H1 (cell line): ENCODE measurements at regions not wholly inside any gene's neighbourhood (a gene's known extent, or its start where the extent isn't known, plus 50 kb on each side); places are given as distances from the start of the nearest gene placed in this dataset.

Experiments used
- CTCF ChIA-PET: fragments of 300-600 bp; sonication (Branson Sonifier 250); formaldehyde crosslinking; loops from one replicate; lab custom pipeline; 2021; ENCODE audit not compliant: partially characterized antibody; lab: Charles Lee
- POLR2A ChIA-PET: fragments of 300-600 bp; sonication (Branson Sonifier 250); formaldehyde crosslinking; loops from one replicate; lab custom pipeline; 2021; ENCODE audit warnings: inconsistent platforms; ENCODE audit not compliant: partially characterized antibody; lab: Charles Lee
- DNase-seq, 2 experiments: peaks; one replicate each; pipeline versions ENCODE4 v3.0.0 to v3.0.0-alpha.2; 2010 to 2022; ENCODE audit warnings: low spot score in 2 of 2, low read depth in 1 of 2, mixed read lengths in 1 of 2
- FAIRE-seq: peaks from 2 replicates; lab custom pipeline; 2011; peaks lifted over from hg19 to GRCh38; lab: Jason Lieb, UNC
- H2AFZ ChIP-seq: 2 replicates; pipeline ENCODE4 v1.8.1; 2012; ENCODE audit warnings: low read length, inconsistent platforms
- H2AK5ac ChIP-seq: 2 replicates; pipeline ENCODE4 v1.6.1; 2013; ENCODE audit warnings: low read depth, low read length
- H2BK120ac ChIP-seq: replicated peaks from 2 replicates; pipeline ENCODE3; 2013; ENCODE audit warnings: low read depth, low read length, inconsistent platforms
- H2BK12ac ChIP-seq: 2 replicates; pipeline ENCODE4 v1.6.1; 2013; ENCODE audit warnings: low read depth, low read length
- H2BK15ac ChIP-seq: 2 replicates; pipeline ENCODE4 v1.6.1; 2013; ENCODE audit warnings: low read length
- H2BK20ac ChIP-seq: 2 replicates; pipeline ENCODE4 v1.6.1; 2013; ENCODE audit warnings: low read length
- H2BK5ac ChIP-seq: 2 replicates; pipeline ENCODE4 v1.6.1; 2013; ENCODE audit warnings: low read depth, low read length
- H3K14ac ChIP-seq: 2 replicates; pipeline ENCODE4 v1.6.1; 2013; ENCODE audit warnings: inconsistent platforms; ENCODE audit not compliant: insufficient read length
- H3K18ac ChIP-seq: 2 replicates; pipeline ENCODE4 v1.6.1; 2013; ENCODE audit warnings: low read length; ENCODE audit errors: extremely low read depth
- H3K23ac ChIP-seq: 2 replicates; pipeline ENCODE4 v1.6.1; 2013; ENCODE audit warnings: inconsistent platforms; ENCODE audit not compliant: insufficient read length
- H3K23me2 ChIP-seq: 2 replicates; pipeline ENCODE4 v1.6.1; 2013; ENCODE audit warnings: low read depth, low read length
- H3K27ac ChIP-seq: 2 replicates; pipeline ENCODE4 v1.6.1; 2011; ENCODE audit warnings: low read depth, low read length, inconsistent platforms
- H3K27me3 ChIP-seq, 4 experiments: replicated peaks in 1 of 4; 1 replicate in 1 of 4; 2 replicates in 3 of 4; pipeline versions ENCODE4 v1.6.1 to v1.8.1; 2011 to 2013; ENCODE audit warnings: low read length in 3 of 4, mild to moderate bottlenecking in 3 of 4, inconsistent platforms in 2 of 4, mixed read lengths in 2 of 4, moderate library complexity in 1 of 4; ENCODE audit not compliant: control insufficient read depth in 3 of 4, insufficient read depth in 3 of 4; ENCODE audit errors: extremely low read depth in 1 of 4
- H3K36me3 ChIP-seq, 4 experiments: 2 replicates each; pipeline versions ENCODE4 v1.6.1 to v1.8.1; 2011 to 2013; ENCODE audit warnings: mild to moderate bottlenecking in 4 of 4, low read length in 3 of 4, moderate library complexity in 2 of 4, control low read depth in 1 of 4, inconsistent platforms in 1 of 4; ENCODE audit not compliant: insufficient read depth in 4 of 4, control insufficient read depth in 2 of 4
- H3K4ac ChIP-seq: replicated peaks from 2 replicates; pipeline ENCODE3; 2013; ENCODE audit warnings: low read length, low read depth, mixed read lengths, inconsistent platforms; ENCODE audit not compliant: insufficient read length
- H3K4me1 ChIP-seq, 4 experiments: replicated peaks in 1 of 4; 1 replicate in 1 of 4; 2 replicates in 3 of 4; pipeline versions ENCODE4 v1.6.1 to v1.8.1; 2011 to 2013; ENCODE audit warnings: low read length in 3 of 4, inconsistent platforms in 2 of 4, mixed read lengths in 1 of 4; ENCODE audit not compliant: insufficient read depth in 4 of 4, control insufficient read depth in 3 of 4
- H3K4me2 ChIP-seq, 2 experiments: 2 replicates each; pipeline versions ENCODE4 v1.6.1 to v1.8.1; 2011 to 2013; ENCODE audit warnings: low read depth in 2 of 2, low read length in 2 of 2, control low read depth in 1 of 2, inconsistent platforms in 1 of 2, mild to moderate bottlenecking in 1 of 2; ENCODE audit not compliant: insufficient read depth in 1 of 2
- H3K4me3 ChIP-seq, 4 experiments: fragments of 200-600, 300-600 bp in 1 of 4; sonication (generic), shearing (Covaris generic), sonication (Bioruptor Twin) in 1 of 4; 2 replicates each; pipeline versions ENCODE4 v1.5.1 to v1.8.1; 2011 to 2016; ENCODE audit warnings: low read length in 4 of 4, low read depth in 3 of 4, control low read depth in 2 of 4, inconsistent platforms in 2 of 4, mild to moderate bottlenecking in 2 of 4, mixed read lengths in 1 of 4, moderate library complexity in 1 of 4; ENCODE audit not compliant: insufficient read depth in 2 of 4; ENCODE audit errors: extremely low read depth in 1 of 4
- H3K56ac ChIP-seq: replicated peaks from 2 replicates; pipeline ENCODE3; 2013; ENCODE audit warnings: low read depth, mild to moderate bottlenecking, mixed read lengths, low read length, inconsistent platforms; ENCODE audit not compliant: insufficient read length
- H3K79me1 ChIP-seq: 2 replicates; pipeline ENCODE4 v1.6.1; 2013; ENCODE audit warnings: low read depth, low read length, control low read depth
- H3K79me2 ChIP-seq, 2 experiments: 2 replicates each; pipeline versions ENCODE4 v1.6.1 to v1.8.1; 2012 to 2013; ENCODE audit warnings: low read length in 2 of 2, mild to moderate bottlenecking in 2 of 2, inconsistent platforms in 1 of 2; ENCODE audit not compliant: insufficient read depth in 2 of 2, control insufficient read depth in 1 of 2
- H3K9ac ChIP-seq, 4 experiments: replicated peaks in 1 of 4; 1 replicate in 1 of 4; 2 replicates in 3 of 4; pipeline versions ENCODE4 v1.6.1 to v1.8.1; 2011 to 2013; ENCODE audit warnings: low read depth in 3 of 4, low read length in 3 of 4, control low read depth in 2 of 4, mild to moderate bottlenecking in 2 of 4, moderate library complexity in 2 of 4, inconsistent platforms in 1 of 4; ENCODE audit errors: extremely low read depth in 1 of 4
- H3K9me3 ChIP-seq, 2 experiments: 2 replicates each; pipeline versions ENCODE4 v1.6.1 to v1.8.1; 2012 to 2013; ENCODE audit warnings: mild to moderate bottlenecking in 2 of 2, moderate library complexity in 2 of 2, control low read depth in 1 of 2, inconsistent platforms in 1 of 2, low read depth in 1 of 2, low read length in 1 of 2, mixed read lengths in 1 of 2; ENCODE audit not compliant: insufficient read depth in 2 of 2
- H4K20me1 ChIP-seq, 2 experiments: replicated peaks in 1 of 2; 2 replicates each; pipeline versions ENCODE3 to v1.8.1; 2011 to 2013; ENCODE audit warnings: inconsistent platforms in 2 of 2, low read length in 2 of 2, mild to moderate bottlenecking in 1 of 2; ENCODE audit not compliant: insufficient read depth in 2 of 2, control insufficient read depth in 1 of 2
- H4K5ac ChIP-seq: 2 replicates; pipeline ENCODE4 v1.6.1; 2013; ENCODE audit warnings: low read length, low read depth, mixed read lengths, inconsistent platforms; ENCODE audit not compliant: insufficient read length
- H4K8ac ChIP-seq: 2 replicates; pipeline ENCODE4 v1.8.0; 2013; ENCODE audit warnings: mild to moderate bottlenecking, moderate library complexity, low read length, inconsistent platforms; ENCODE audit not compliant: insufficient read depth; ENCODE audit errors: extremely low read depth
- H4K91ac ChIP-seq: replicated peaks from 2 replicates; pipeline ENCODE3; 2013; ENCODE audit warnings: low read length, mixed read lengths, inconsistent platforms; ENCODE audit not compliant: insufficient read length
- BRCA1 ChIP-seq: IDR thresholded peaks from 2 replicates; pipeline ENCODE4 v1.6.1; 2012; ENCODE audit warnings: low read depth, low read length, improper control_type of control experiment
- CEBPB ChIP-seq: IDR thresholded peaks from 2 replicates; pipeline ENCODE4 v1.6.1; 2012; ENCODE audit warnings: low read depth, low read length
- EZH2 ChIP-seq: fragments of 200-600 bp; sonication (generic); IDR thresholded peaks from 2 replicates; pipeline ENCODE4 v1.7.1; 2012; ENCODE audit warnings: low read depth, mild to moderate bottlenecking, moderate library complexity, low read length, inconsistent platforms; ENCODE audit not compliant: severe bottlenecking
- GTF2F1 ChIP-seq: IDR thresholded peaks from 2 replicates; pipeline ENCODE4 v1.6.1; 2012; ENCODE audit warnings: low read depth, low read length, improper control_type of control experiment, borderline replicate concordance
- KDM1A ChIP-seq: fragments of 200-600, 300-600 bp; sonication (generic); IDR thresholded peaks from 2 replicates; pipeline ENCODE4 v1.7.1; 2016; ENCODE audit warnings: mild to moderate bottlenecking, low read length, borderline replicate concordance
- MAFK ChIP-seq: IDR thresholded peaks from 2 replicates; pipeline ENCODE4 v1.6.1; 2012; ENCODE audit warnings: low read depth, mild to moderate bottlenecking, improper control_type of control experiment, low read length
- SP4 ChIP-seq: IDR thresholded peaks from 2 replicates; pipeline ENCODE4 v1.6.1; 2012; ENCODE audit warnings: low read length, inconsistent platforms
- SRF ChIP-seq: IDR thresholded peaks from 2 replicates; pipeline ENCODE4 v1.6.1; 2011; ENCODE audit warnings: mild to moderate bottlenecking, low read depth, low read length, moderate library complexity
- WGBS, 2 experiments: shearing (Covaris generic) in 1 of 2; methylation state at CpG; one replicate each; pipeline versions ENCODE4 v1.1.6 to v1.1.7; 2013 to 2015; ENCODE audit warnings: low lambda C conversion rate in 2 of 2, mixed read lengths in 2 of 2, inconsistent platforms in 1 of 2, low coverage in 1 of 2, missing lambda C conversion rate in 1 of 2; ENCODE audit not compliant: insufficient replicate concordance in 2 of 2, insufficient coverage in 1 of 2, insufficient read length in 1 of 2; ENCODE audit errors: extremely low coverage in 1 of 2, missing lambda C conversion rate in 1 of 2; 5-methylcytosine and 5-hydroxymethylcytosine counted together

DNA sequence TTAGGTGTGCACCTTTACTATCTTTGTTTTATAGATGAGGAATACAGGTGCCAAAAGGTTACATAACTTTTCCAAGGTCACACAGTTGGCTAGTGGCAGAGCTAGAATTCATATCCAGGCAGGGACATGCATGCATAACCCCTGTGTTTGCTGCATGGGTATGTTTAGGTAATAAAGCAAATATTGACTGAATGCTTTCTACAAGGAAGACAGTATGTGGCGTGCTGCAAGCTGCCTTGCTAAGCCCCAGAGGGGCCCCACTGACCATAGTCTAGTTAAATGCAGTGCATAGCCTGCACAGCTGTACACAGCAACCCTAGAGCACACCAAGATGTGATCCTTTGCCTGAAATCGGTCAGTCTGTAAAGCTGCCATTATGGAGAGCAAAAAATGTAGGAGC, 320.5 kb upstream of the IGFBP7 start:
- Histone ChIP-seq H3K27ac (no peak overlapping the region), H2BK15ac (no peak overlapping the region), H2AFZ (no peak overlapping the region), H3K36me3 (no peaks in the 10 kb centered on the region), H4K8ac (no peak overlapping the region), H3K27me3 (no peaks in the 10 kb centered on the region), H3K14ac (no peak overlapping the region), H4K91ac (no peak overlapping the region), H3K9ac (no peak overlapping the region), H2BK12ac (no peak overlapping the region), H3K9me3 (no peaks in the 10 kb centered on the region), H4K5ac (no peak overlapping the region), H2BK120ac (no peak overlapping the region), H3K56ac (no peak overlapping the region), H3K23me2 (no peaks in the 10 kb centered on the region), H3K4me1 (no peaks in the 10 kb centered on the region), H3K23ac (no peak overlapping the region), H3K18ac (no peak overlapping the region), H3K4me2 (no peak overlapping the region), H2BK20ac (no peak overlapping the region), H3K4me3 (no peak overlapping the region), H3K4ac (no peak overlapping the region), H2AK5ac (no peak overlapping the region), H4K20me1 (no peaks in the 10 kb centered on the region), H3K79me1 (no peaks in the 10 kb centered on the region), H2BK5ac (no peak overlapping the region), H3K79me2 (no peaks in the 10 kb centered on the region)
- 83% methylated on average over 2 of the region's 2 CpGs; no CpG with 5 or more reads in 1 of the 2 experiments for WGBS, 2 experiments
- CTCF ChIA-PET: interaction anchor here (0.6 to 7.8 kb wide), 2 partner anchors 267 to 513 kb away, joined by 3 to 96 read pairs; no protein-coding TSS in a partner anchor
- DNase-seq (no peak), FAIRE-seq (no peak)
- POLR2A ChIA-PET: no interaction called here
- TF ChIP-seq EZH2: no peak
- no peak for TF ChIP-seq GTF2F1
- TF ChIP-seq MAFK: no peak
- no peak for TF ChIP-seq BRCA1
- no peak for TF ChIP-seq SP4
- TF ChIP-seq KDM1A: no peak
- no peak for TF ChIP-seq CEBPB
- no peak for TF ChIP-seq SRF
